ENCODE measurements at regions not wholly inside any gene's neighbourhood (a gene's known extent, or its start where the extent isn't known, plus 50 kb on each side); places are given as distances from the start of the nearest gene placed in this dataset.

- Histone ChIP-seq H4K20me1 (replicated peaks; ENCODE audit: insufficient read depth) (no peaks in the 10 kb centered on the region), H3F3A (replicated peaks; ENCODE audit: low read depth) (no peaks in the 10 kb centered on the region), H3K9me2 (ENCODE audit: insufficient read depth) (no peaks in the 10 kb centered on the region; the same call in 1 of the 2 replicates), H3K27ac (ENCODE audit: low read depth) (no peak overlapping the region), H3K27me3 (ENCODE audit: insufficient read depth) (no peaks in the 10 kb centered on the region), H2AFZ (no peak overlapping the region), H3K4me3 (no peak overlapping the region), H3K4me2 (no peak overlapping the region), H3K4me1 (ENCODE audit: insufficient read depth) (no peaks in the 10 kb centered on the region), H3K79me2 (replicated peaks; ENCODE audit: insufficient read depth) (no peaks in the 10 kb centered on the region), H3K36me3 (ENCODE audit: insufficient read depth) (peaks cover 16% of the 10 kb centered on the region)
- no peak overlapping the region for H3K27ac Mint-ChIP-seq
- DNase-seq (ENCODE audit: low spot score) = no peak
- H3K9me3 Mint-ChIP-seq = peaks cover 45% of the 10 kb centered on the region
- no peak overlapping the region for H3K4me3 Mint-ChIP-seq
- TF ChIP-seq EZH2phosphoT487 (IDR thresholded peaks at IDR 0.05; ENCODE audit: unreplicated experiment) (no peak), NANOG (IDR thresholded peaks at IDR 0.05; ENCODE audit: borderline replicate concordance) (no peak), ETS1 (IDR thresholded peaks at IDR 0.05) (no peak), JUNB (IDR thresholded peaks at IDR 0.05; ENCODE audit: unreplicated experiment) (no peak), CTCF (conservative IDR thresholded peaks at IDR 0.05; ENCODE audit: low read depth in 2 of 2) (no peak), REST (IDR thresholded peaks at IDR 0.05; ENCODE audit: unreplicated experiment) (no peak), STAT1 (IDR thresholded peaks at IDR 0.05; ENCODE audit: unreplicated experiment) (no peak), ZNF114 (CRISPR knock-in tag; IDR thresholded peaks at IDR 0.05) (no peak), ZNF462 (CRISPR knock-in tag; IDR thresholded peaks at IDR 0.05) (no peak), ZNF331 (CRISPR knock-in tag; IDR thresholded peaks at IDR 0.05; ENCODE audit: low read depth) (no peak), CREB1 (CRISPR knock-in tag; IDR thresholded peaks at IDR 0.05; ENCODE audit: low read depth) (no peak), POLR2AphosphoS5 (IDR thresholded peaks at IDR 0.05; ENCODE audit: low read depth) (no peak), EZH2 (IDR thresholded peaks at IDR 0.05; ENCODE audit: low read depth, unreplicated experiment) (no peak)
- H3K4me1 Mint-ChIP-seq = peaks cover 4% of the 10 kb centered on the region
- no peak for ATAC-seq
- H3K36me3 Mint-ChIP-seq (ENCODE audit: low read depth) = peaks cover 62% of the 10 kb centered on the region
- peaks cover 11% of the 10 kb centered on the region for H3K27me3 Mint-ChIP-seq (ENCODE audit: insufficient read depth, low read depth, poor library complexity)
These were observed 802.6 kb downstream of the PLA2G4A start for GRCh38 chr1:187631381-187631675.

Data from GM23338 (cell line).